SK-N-SH treated with all-trans-retinoic acid at 6 μM for 48 hours (cell line): ENCODE measurements at regions not wholly inside any gene's neighbourhood (a gene's known extent, or its start where the extent isn't known, plus 50 kb on each side); places are given as distances from the start of the nearest gene placed in this dataset.

Experiments used
- BACH2 ChIP-seq: fragments of 250-450 bp; sonication (Bioruptor Pico); IDR thresholded peaks from 2 replicates; pipeline ENCODE4 v1.9.0; 2021; ENCODE audit warnings: mild to moderate bottlenecking, borderline replicate concordance
- SNAI2 ChIP-seq: fragments of 250-450 bp; sonication (Bioruptor Pico); IDR thresholded peaks from 2 replicates; pipeline ENCODE4 v1.5.0; 2020; ENCODE audit warnings: mild to moderate bottlenecking, moderate library complexity

- TF ChIP-seq SNAI2 (CRISPR knock-in tag) (no peak), BACH2 (CRISPR knock-in tag) (no peak)
Observed at GRCh38 chr15:66956672-66957430, 108.6 kb upstream of the SMAD3 start.
